Mesenchymal stem cell (in vitro differentiated cells and primary cell): ENCODE measurements at regions not wholly inside any gene's neighbourhood (a gene's known extent, or its start where the extent isn't known, plus 50 kb on each side); places are given as distances from the start of the nearest gene placed in this dataset.

Experiments
- DNase-seq: peaks from one replicate; pipeline ENCODE4 v3.0.0-alpha.2; 2013
- H2AFZ ChIP-seq: one replicate; pipeline ENCODE4 v1.6.1; 2013; ENCODE audit warnings: low read depth, mild to moderate bottlenecking, control low read depth, inconsistent platforms, low read length, moderate library complexity
- H2AK5ac ChIP-seq: 2 replicates; pipeline ENCODE4 v1.6.1; 2013; ENCODE audit warnings: low read length, moderate library complexity, mild to moderate bottlenecking, inconsistent platforms; ENCODE audit not compliant: severe bottlenecking
- H2BK120ac ChIP-seq: one replicate; pipeline ENCODE4 v1.6.1; 2013; ENCODE audit warnings: low read depth, mild to moderate bottlenecking, inconsistent platforms, low read length, moderate library complexity
- H2BK12ac ChIP-seq, 2 experiments: one replicate each; pipeline ENCODE4 v1.6.1; 2013; ENCODE audit warnings: inconsistent platforms in 2 of 2, low read length in 2 of 2, mild to moderate bottlenecking in 2 of 2, moderate library complexity in 2 of 2, control low read depth in 1 of 2
- H2BK15ac ChIP-seq: one replicate; pipeline ENCODE4 v1.6.1; 2013; ENCODE audit warnings: mild to moderate bottlenecking, low read depth, inconsistent platforms; ENCODE audit not compliant: poor library complexity, severe bottlenecking
- H2BK5ac ChIP-seq: 2 replicates; pipeline ENCODE4 v1.6.1; 2013; ENCODE audit warnings: low read depth, mild to moderate bottlenecking, low read length, control low read depth, inconsistent platforms; ENCODE audit not compliant: poor library complexity, severe bottlenecking
- H3K14ac ChIP-seq, 2 experiments: one replicate each; pipeline ENCODE4 v1.6.1; 2013; ENCODE audit warnings: inconsistent platforms in 2 of 2, low read length in 2 of 2, control low read depth in 1 of 2, mild to moderate bottlenecking in 1 of 2, moderate library complexity in 1 of 2
- H3K18ac ChIP-seq, 2 experiments: one replicate each; pipeline ENCODE4 v1.6.1; 2013; ENCODE audit warnings: inconsistent platforms in 2 of 2, low read length in 2 of 2, control low read depth in 1 of 2, low read depth in 1 of 2, mild to moderate bottlenecking in 1 of 2
- H3K23ac ChIP-seq, 2 experiments: one replicate each; pipeline ENCODE4 v1.6.1; 2013; ENCODE audit warnings: inconsistent platforms in 2 of 2, low read length in 2 of 2, mild to moderate bottlenecking in 2 of 2, moderate library complexity in 2 of 2, control low read depth in 1 of 2
- H3K27ac ChIP-seq: 2 replicates; pipeline ENCODE4 v1.5.1; 2013; ENCODE audit warnings: mild to moderate bottlenecking, moderate library complexity, low read length, control low read depth, inconsistent platforms; ENCODE audit not compliant: poor library complexity, severe bottlenecking
- H3K27me3 ChIP-seq, 2 experiments: 2 replicates each; pipeline versions ENCODE4 v1.6.1 to v1.7.0; 2013; ENCODE audit warnings: low read length in 2 of 2, mild to moderate bottlenecking in 2 of 2, moderate library complexity in 2 of 2, control low read depth in 1 of 2, inconsistent platforms in 1 of 2; ENCODE audit not compliant: control insufficient read depth in 1 of 2, insufficient read depth in 1 of 2
- H3K36me3 ChIP-seq, 2 experiments: 2 replicates each; pipeline versions ENCODE4 v1.6.1 to v1.7.0; 2013; ENCODE audit warnings: low read length in 2 of 2, control low read depth in 1 of 2, inconsistent platforms in 1 of 2, low read depth in 1 of 2, mild to moderate bottlenecking in 1 of 2; ENCODE audit not compliant: insufficient read depth in 2 of 2, control insufficient read depth in 1 of 2
- H3K4ac ChIP-seq, 2 experiments: one replicate each; pipeline ENCODE4 v1.6.1; 2013; ENCODE audit warnings: inconsistent platforms in 2 of 2, low read length in 2 of 2, mild to moderate bottlenecking in 2 of 2, moderate library complexity in 2 of 2, control low read depth in 1 of 2, low read depth in 1 of 2
- H3K4me1 ChIP-seq: 2 replicates; pipeline ENCODE4 v1.6.1; 2013; ENCODE audit warnings: low read depth, low read length, control low read depth; ENCODE audit not compliant: control insufficient read depth, insufficient read depth
- H3K4me2 ChIP-seq: 2 replicates; pipeline ENCODE4 v1.6.1; 2013; ENCODE audit warnings: low read length, mild to moderate bottlenecking, inconsistent platforms; ENCODE audit not compliant: poor library complexity, severe bottlenecking
- H3K4me3 ChIP-seq, 2 experiments: 2 replicates each; pipeline versions ENCODE4 v1.5.1 to v1.7.0; 2013; ENCODE audit warnings: low read length in 2 of 2, mild to moderate bottlenecking in 2 of 2, control low read depth in 1 of 2, low read depth in 1 of 2; ENCODE audit not compliant: insufficient read depth in 1 of 2
- H3K79me1 ChIP-seq: replicated peaks from 2 replicates; pipeline ENCODE4 v1.6.1; 2013; ENCODE audit warnings: mild to moderate bottlenecking, control low read depth, low read length, inconsistent platforms; ENCODE audit not compliant: poor library complexity, severe bottlenecking
- H3K9ac ChIP-seq: 2 replicates; pipeline ENCODE4 v1.7.0; 2013; ENCODE audit warnings: mild to moderate bottlenecking, low read length, moderate library complexity
- H3K9me3 ChIP-seq: 2 replicates; pipeline ENCODE4 v1.7.0; 2013; ENCODE audit warnings: mild to moderate bottlenecking, low read length; ENCODE audit not compliant: control insufficient read depth
- H4K8ac ChIP-seq: one replicate; pipeline ENCODE4 v1.6.1; 2013; ENCODE audit warnings: inconsistent platforms, mild to moderate bottlenecking, low read length, moderate library complexity
- H4K91ac ChIP-seq: one replicate; pipeline ENCODE4 v1.6.1; 2013; ENCODE audit warnings: mild to moderate bottlenecking, low read length, inconsistent platforms
- WGBS: methylation state at CpG from one replicate; pipeline ENCODE4 v1.1.7; 2013; ENCODE audit warnings: mixed read lengths; 5-methylcytosine and 5-hydroxymethylcytosine counted together

DNA sequence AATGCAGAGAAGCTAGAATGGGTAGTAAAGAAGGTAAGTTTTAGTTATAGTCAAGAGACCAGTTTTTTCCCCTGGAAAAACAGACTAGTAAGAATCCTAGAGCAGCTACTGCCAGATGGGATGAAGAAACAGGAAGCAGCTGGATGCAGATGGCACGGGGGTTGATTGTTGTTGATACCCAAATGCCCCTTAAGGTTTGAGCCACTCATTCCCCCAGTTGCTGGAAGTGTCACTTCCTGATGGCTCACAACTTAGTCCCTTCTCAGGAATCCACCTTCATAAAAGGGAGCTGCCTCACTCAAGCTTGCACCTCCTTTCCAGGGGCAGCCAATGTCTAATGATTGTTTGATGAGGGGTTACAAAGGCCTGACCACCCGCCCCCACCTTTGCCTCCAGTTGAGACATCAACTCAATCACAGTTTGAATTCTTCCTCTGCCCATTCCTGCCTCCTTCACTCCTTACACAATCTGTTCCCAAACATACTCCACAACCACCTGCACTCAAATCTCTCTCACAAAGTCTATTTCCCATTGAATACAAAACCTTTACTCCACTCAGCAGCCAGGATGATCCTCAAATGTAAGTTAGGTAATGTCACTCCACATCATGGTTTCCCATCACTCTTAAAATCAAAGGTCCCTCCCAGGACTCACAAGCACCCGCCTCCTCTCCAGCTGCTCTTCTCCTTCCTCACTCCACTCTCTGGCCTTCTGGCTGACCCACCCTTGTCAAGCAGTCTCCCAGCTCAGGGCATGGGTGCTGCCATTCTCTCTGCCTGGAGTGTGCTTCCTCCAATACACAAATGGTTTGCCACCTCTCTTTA is 450.1 kb upstream of the THBS1 start:
- no peaks in the 10 kb centered on the region for H3K79me1 ChIP-seq
- no peak overlapping the region for H3K27ac ChIP-seq
- H3K18ac ChIP-seq = peak overlapping the region; percentile 89 to 97
- H2AFZ ChIP-seq = no peak overlapping the region
- no peak overlapping the region for H2BK5ac ChIP-seq
- no peak overlapping the region for H3K4me3 ChIP-seq
- H3K4me1 ChIP-seq = peaks cover 5% of the 10 kb centered on the region
- H3K4ac ChIP-seq = peak overlapping the region; percentile 31 to 95
- no peak overlapping the region for H3K9ac ChIP-seq
- H3K27me3 ChIP-seq = no peaks in the 10 kb centered on the region
- peak overlapping the region; percentile 99 for H2AK5ac ChIP-seq
- DNase-seq = peak; percentile 63
- WGBS = 80% methylated on average over 2 of the region's 3 CpGs
- H4K8ac ChIP-seq = peak overlapping the region; percentile 88
- H3K14ac ChIP-seq = peak overlapping the region in 1 of 2 experiments; percentile 68
- no peaks in the 10 kb centered on the region for H3K36me3 ChIP-seq
- peak overlapping the region; percentile 69 for H2BK120ac ChIP-seq
- H3K4me2 ChIP-seq = no peak overlapping the region
- peak overlapping the region; percentile 99 for H4K91ac ChIP-seq
- H3K9me3 ChIP-seq = no peaks in the 10 kb centered on the region
- H3K23ac ChIP-seq = no peak overlapping the region
- peak overlapping the region; percentile 75 for H2BK15ac ChIP-seq
- H2BK12ac ChIP-seq = peak overlapping the region; percentile 100

DNA sequence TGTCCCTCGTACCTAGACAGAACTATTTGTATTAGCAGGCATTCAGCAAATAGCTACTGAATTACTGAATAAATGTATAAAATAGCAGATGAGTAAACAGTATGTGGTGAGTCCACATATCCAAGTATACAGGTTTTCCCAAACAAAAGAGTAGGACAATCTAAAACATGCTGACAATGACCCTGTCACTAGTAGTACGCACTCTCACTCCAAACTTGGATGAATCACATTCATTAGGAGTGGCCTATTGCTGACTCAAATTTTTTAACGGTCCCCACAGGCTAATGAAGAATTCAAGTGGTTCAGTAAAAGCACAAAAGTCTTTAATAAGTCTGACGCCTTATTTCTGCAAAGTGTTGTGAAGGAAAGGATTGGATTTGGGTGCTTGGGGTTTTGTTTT is 449.3 kb upstream of the THBS1 start:
- Histone ChIP-seq H2BK5ac (no peak overlapping the region), H2AK5ac (no peak overlapping the region), H2BK120ac (no peak overlapping the region), H3K4me1 (peaks cover 9% of the 10 kb centered on the region), H2BK15ac (no peak overlapping the region), H2AFZ (no peak overlapping the region), H3K18ac (peak overlapping the region in 1 of 2 experiments; percentile 65), H3K79me1 (no peaks in the 10 kb centered on the region), H3K9ac (peak overlapping the region; percentile 56), H4K8ac (no peak overlapping the region), H3K4me2 (no peak overlapping the region), H3K4me3 (no peak overlapping the region), H3K4ac (no peak overlapping the region), H4K91ac (no peak overlapping the region), H3K9me3 (no peaks in the 10 kb centered on the region), H3K36me3 (no peaks in the 10 kb centered on the region), H2BK12ac (no peak overlapping the region), H3K27ac (no peak overlapping the region), H3K27me3 (no peaks in the 10 kb centered on the region), H3K14ac (no peak overlapping the region), H3K23ac (no peak overlapping the region)
- peak; percentile 72 for DNase-seq
- 13% methylated on average over 2 of the region's 4 CpGs for WGBS

DNA sequence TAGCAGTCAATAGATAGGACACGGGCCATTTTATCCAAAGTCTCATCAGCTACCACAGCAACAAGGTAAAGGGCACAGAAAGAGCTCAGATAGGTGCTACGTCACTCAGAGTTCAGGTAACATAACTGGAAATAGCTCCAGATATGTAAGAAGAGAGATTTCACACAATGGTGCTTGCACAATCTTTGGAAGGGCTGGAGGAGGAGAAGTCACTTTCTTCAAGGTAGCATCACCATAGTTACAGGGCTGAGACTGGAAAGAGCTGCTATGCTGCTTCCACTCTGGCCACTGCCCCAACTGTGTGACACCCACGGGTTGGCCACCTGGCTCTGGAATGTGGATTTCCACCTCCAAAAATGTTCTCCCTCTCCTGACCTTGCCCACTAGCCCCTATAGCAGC is 448.8 kb upstream of the THBS1 start:
- no peak overlapping the region for H3K23ac ChIP-seq

DNA sequence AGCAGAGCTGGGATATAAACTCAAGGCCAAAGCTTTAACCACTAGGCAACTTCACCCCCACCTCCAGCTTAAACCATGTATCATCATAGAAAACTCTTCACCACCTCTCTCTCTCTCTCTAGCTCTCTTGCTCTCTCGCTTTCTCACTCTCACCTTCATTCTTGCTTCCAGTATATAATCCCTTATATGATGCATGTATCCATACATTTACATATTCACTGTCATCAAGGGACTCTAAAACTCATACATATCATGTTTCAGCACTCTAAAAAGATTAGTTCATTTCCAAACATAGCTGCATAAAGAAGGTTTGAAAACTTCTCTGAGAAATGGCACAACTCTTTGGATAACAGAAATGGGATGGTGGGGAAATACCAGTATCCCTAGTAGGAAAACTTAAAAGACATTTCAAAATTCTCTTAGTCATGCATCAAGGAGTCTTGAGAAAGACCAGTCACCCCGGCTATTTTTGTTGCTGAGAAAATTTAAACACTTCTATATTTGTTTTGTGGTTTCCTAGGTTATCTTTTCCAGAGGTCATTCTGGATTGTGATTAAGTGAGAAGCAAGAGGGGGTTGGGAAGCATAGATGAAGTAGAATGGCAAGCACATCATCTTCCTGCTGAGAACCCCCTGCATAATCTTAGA is 447.8 kb upstream of the THBS1 start:
- H2AFZ ChIP-seq = no peak overlapping the region
- H3K14ac ChIP-seq = no peak overlapping the region
- no peak overlapping the region for H4K91ac ChIP-seq
- H3K18ac ChIP-seq = peak overlapping the region in 1 of 2 experiments; percentile 73
- peak overlapping the region; percentile 80 to 85 for H2BK12ac ChIP-seq
- no peak overlapping the region for H3K4me2 ChIP-seq
- no peak overlapping the region for H3K23ac ChIP-seq
- no peak overlapping the region for H2BK120ac ChIP-seq
- peak overlapping the region; percentile 73 for H3K9ac ChIP-seq
- H3K4me1 ChIP-seq = peaks cover 9% of the 10 kb centered on the region
- no peaks in the 10 kb centered on the region for H3K79me1 ChIP-seq
- no peak overlapping the region for H2BK15ac ChIP-seq
- no peak overlapping the region for H3K27ac ChIP-seq
- no peaks in the 10 kb centered on the region for H3K27me3 ChIP-seq
- H2AK5ac ChIP-seq = no peak overlapping the region
- peak overlapping the region in 1 of 2 experiments; percentile 76 for H3K4ac ChIP-seq
- no peaks in the 10 kb centered on the region for H3K9me3 ChIP-seq
- peak; percentile 97 for DNase-seq
- peak overlapping the region; percentile 12 for H4K8ac ChIP-seq
- H3K4me3 ChIP-seq = no peak overlapping the region
- no peaks in the 10 kb centered on the region for H3K36me3 ChIP-seq
- no peak overlapping the region for H2BK5ac ChIP-seq
- 37% methylated on average over 2 of the region's 2 CpGs for WGBS

More for the DNA sequence above, 448.8 kb upstream of the THBS1 start:
- H3K4me2 ChIP-seq = no peak overlapping the region
- peak overlapping the region; percentile 49 to 98 for H3K4ac ChIP-seq
- no peaks in the 10 kb centered on the region for H3K27me3 ChIP-seq
- H3K14ac ChIP-seq = peak overlapping the region in 1 of 2 experiments; percentile 53
- no peak overlapping the region for H3K4me3 ChIP-seq
- H4K8ac ChIP-seq = peak overlapping the region; percentile 41
- peaks cover 9% of the 10 kb centered on the region for H3K4me1 ChIP-seq
- WGBS = 63% methylated on average over 3 of the region's 3 CpGs
- H2BK12ac ChIP-seq = peak overlapping the region; percentile 81 to 100
- H3K9ac ChIP-seq = peak overlapping the region; percentile 56
- peak overlapping the region; percentile 14 for H2AK5ac ChIP-seq
- H3K18ac ChIP-seq = peak overlapping the region; percentile 65 to 92
- H3K36me3 ChIP-seq = no peaks in the 10 kb centered on the region
- H3K79me1 ChIP-seq = no peaks in the 10 kb centered on the region
- H2BK5ac ChIP-seq = no peak overlapping the region
- no peak overlapping the region for H2AFZ ChIP-seq
- peak overlapping the region; percentile 29 for H2BK15ac ChIP-seq
- DNase-seq = peak; percentile 56
- no peaks in the 10 kb centered on the region for H3K9me3 ChIP-seq
- H3K27ac ChIP-seq = no peak overlapping the region
- H2BK120ac ChIP-seq = peak overlapping the region; percentile 69
- H4K91ac ChIP-seq = peak overlapping the region; percentile 87
